ENCODE measurements at regions not wholly inside any gene's neighbourhood (a gene's known extent, or its start where the extent isn't known, plus 50 kb on each side); places are given as distances from the start of the nearest gene placed in this dataset.
"Not testable (repeated sequence)": the region's sequence is repeated elsewhere in the genome, so short reads cannot be mapped to it uniquely, and the experiment has no call there.

- H3K9me3 ChIP-seq (ENCODE audit: low read length): no peaks in the 10 kb centered on the region
- no peaks in the 10 kb centered on the region for H3K27me3 ChIP-seq (ENCODE audit: control insufficient read depth in 1 of 2, insufficient read depth in 2 of 2, low read length in 2 of 2)
- H3K4me1 ChIP-seq (ENCODE audit: insufficient read depth, low read length): no peaks in the 10 kb centered on the region
- no peak overlapping the region for H3K27ac ChIP-seq (ENCODE audit: low read depth, low read length)
- no peaks in the 10 kb centered on the region for H3K36me3 ChIP-seq (ENCODE audit: insufficient read depth, low read length)
- no peak overlapping the region for H3K9ac ChIP-seq (ENCODE audit: low read length)
- H3K4me3 ChIP-seq (ENCODE audit: low read depth in 1 of 2, low read length in 2 of 2): no peak overlapping the region
Observed at GRCh38 chr17:14522795-14523387, 222.0 kb downstream of the HS3ST3B1 start.

- H3K9ac ChIP-seq (ENCODE audit: low read length); H3K4me3 ChIP-seq (ENCODE audit: low read depth in 1 of 2, low read length in 2 of 2); H3K9me3 ChIP-seq (ENCODE audit: low read length); H3K27me3 ChIP-seq (ENCODE audit: control insufficient read depth in 1 of 2, insufficient read depth in 2 of 2, low read length in 2 of 2); H3K36me3 ChIP-seq (ENCODE audit: insufficient read depth, low read length); H3K4me1 ChIP-seq (ENCODE audit: insufficient read depth, low read length); H3K27ac ChIP-seq (ENCODE audit: low read depth, low read length): not testable (repeated sequence)
Observed at GRCh38 chr17:14518919-14519318, 218.0 kb downstream of the HS3ST3B1 start.

GRCh38 chr17:14514973-14515372, 214.1 kb downstream of the HS3ST3B1 start:
- no peaks in the 10 kb centered on the region for H3K36me3 ChIP-seq (ENCODE audit: insufficient read depth, low read length)
- no peak overlapping the region for H3K27ac ChIP-seq (ENCODE audit: low read depth, low read length)
- H3K4me1 ChIP-seq (ENCODE audit: insufficient read depth, low read length): no peaks in the 10 kb centered on the region
- H3K27me3 ChIP-seq (ENCODE audit: control insufficient read depth in 1 of 2, insufficient read depth in 2 of 2, low read length in 2 of 2): no peaks in the 10 kb centered on the region
- H3K4me3 ChIP-seq (ENCODE audit: low read depth in 1 of 2, low read length in 2 of 2): no peak overlapping the region
- no peaks in the 10 kb centered on the region for H3K9me3 ChIP-seq (ENCODE audit: low read length)
- H3K9ac ChIP-seq (ENCODE audit: low read length): no peak overlapping the region

- Histone ChIP-seq H3K36me3 (ENCODE audit: insufficient read depth, low read length) (no peaks in the 10 kb centered on the region), H3K9me3 (ENCODE audit: low read length) (no peaks in the 10 kb centered on the region), H3K27me3 (ENCODE audit: control insufficient read depth in 1 of 2, insufficient read depth in 2 of 2, low read length in 2 of 2) (no peaks in the 10 kb centered on the region), H3K4me1 (ENCODE audit: insufficient read depth, low read length) (no peaks in the 10 kb centered on the region), H3K9ac (ENCODE audit: low read length) (no peak overlapping the region), H3K4me3 (ENCODE audit: low read depth in 1 of 2, low read length in 2 of 2) (no peak overlapping the region), H3K27ac (ENCODE audit: low read depth, low read length) (no peak overlapping the region)
Observed at GRCh38 chr17:14513835-14514234, 213.0 kb downstream of the HS3ST3B1 start.

- H3K4me3 ChIP-seq (ENCODE audit: low read depth in 1 of 2, low read length in 2 of 2): no peak overlapping the region
- no peaks in the 10 kb centered on the region for H3K4me1 ChIP-seq (ENCODE audit: insufficient read depth, low read length)
- no peaks in the 10 kb centered on the region for H3K9me3 ChIP-seq (ENCODE audit: low read length)
- no peaks in the 10 kb centered on the region for H3K27me3 ChIP-seq (ENCODE audit: control insufficient read depth in 1 of 2, insufficient read depth in 2 of 2, low read length in 2 of 2)
- H3K9ac ChIP-seq (ENCODE audit: low read length): no peak overlapping the region
- H3K36me3 ChIP-seq (ENCODE audit: insufficient read depth, low read length): no peaks in the 10 kb centered on the region
- H3K27ac ChIP-seq (ENCODE audit: low read depth, low read length): no peak overlapping the region
Observed at GRCh38 chr17:14510136-14510535, 209.3 kb downstream of the HS3ST3B1 start.

DNA sequence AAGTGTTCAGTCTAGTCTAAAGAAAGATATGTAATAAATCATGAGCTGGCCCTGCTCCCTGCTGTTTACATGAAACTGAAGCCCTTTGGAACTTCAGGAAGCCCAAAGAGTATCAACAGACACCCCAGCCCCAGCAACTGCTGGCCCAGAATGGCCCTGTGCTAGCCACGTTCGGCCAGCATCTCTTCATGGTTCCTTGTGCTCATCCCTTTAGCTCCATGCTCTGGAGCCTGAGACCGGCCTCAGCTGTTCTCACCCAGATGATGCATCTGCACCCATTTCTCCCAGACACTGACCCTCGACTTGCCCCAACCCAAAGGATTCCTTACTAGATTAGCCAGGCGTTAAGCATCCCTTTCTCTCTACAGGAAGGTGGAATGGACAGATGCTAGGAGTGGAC, 207.3 kb downstream of the HS3ST3B1 start:
- H3K9ac ChIP-seq (ENCODE audit: low read length): no peak overlapping the region
- no peaks in the 10 kb centered on the region for H3K36me3 ChIP-seq (ENCODE audit: insufficient read depth, low read length)
- H3K9me3 ChIP-seq (ENCODE audit: low read length): no peaks in the 10 kb centered on the region
- H3K27me3 ChIP-seq (ENCODE audit: control insufficient read depth in 1 of 2, insufficient read depth in 2 of 2, low read length in 2 of 2): no peaks in the 10 kb centered on the region
- no peaks in the 10 kb centered on the region for H3K4me1 ChIP-seq (ENCODE audit: insufficient read depth, low read length)
- H3K27ac ChIP-seq (ENCODE audit: low read depth, low read length): no peak overlapping the region
- H3K4me3 ChIP-seq (ENCODE audit: low read depth in 1 of 2, low read length in 2 of 2): no peak overlapping the region

GRCh38 chr17:14506364-14506763, 205.5 kb downstream of the HS3ST3B1 start:
- Histone ChIP-seq H3K27ac (ENCODE audit: low read depth, low read length) (no peak overlapping the region), H3K27me3 (ENCODE audit: control insufficient read depth in 1 of 2, insufficient read depth in 2 of 2, low read length in 2 of 2) (no peaks in the 10 kb centered on the region), H3K9ac (ENCODE audit: low read length) (no peak overlapping the region), H3K4me3 (ENCODE audit: low read depth in 1 of 2, low read length in 2 of 2) (no peak overlapping the region), H3K9me3 (ENCODE audit: low read length) (no peaks in the 10 kb centered on the region), H3K36me3 (ENCODE audit: insufficient read depth, low read length) (no peaks in the 10 kb centered on the region), H3K4me1 (ENCODE audit: insufficient read depth, low read length) (no peaks in the 10 kb centered on the region)

GRCh38 chr17:14505606-14506005, 204.7 kb downstream of the HS3ST3B1 start:
- no peaks in the 10 kb centered on the region for H3K27me3 ChIP-seq (ENCODE audit: control insufficient read depth in 1 of 2, insufficient read depth in 2 of 2, low read length in 2 of 2)
- H3K9me3 ChIP-seq (ENCODE audit: low read length): no peaks in the 10 kb centered on the region
- H3K4me1 ChIP-seq (ENCODE audit: insufficient read depth, low read length): no peaks in the 10 kb centered on the region
- H3K4me3 ChIP-seq (ENCODE audit: low read depth in 1 of 2, low read length in 2 of 2): no peak overlapping the region
- no peaks in the 10 kb centered on the region for H3K36me3 ChIP-seq (ENCODE audit: insufficient read depth, low read length)
- no peak overlapping the region for H3K27ac ChIP-seq (ENCODE audit: low read depth, low read length)
- no peak overlapping the region for H3K9ac ChIP-seq (ENCODE audit: low read length)

- H3K9ac ChIP-seq (ENCODE audit: low read length): no peak overlapping the region
- no peak overlapping the region for H3K4me3 ChIP-seq (ENCODE audit: low read depth in 1 of 2, low read length in 2 of 2)
- H3K9me3 ChIP-seq (ENCODE audit: low read length): no peaks in the 10 kb centered on the region
- H3K27me3 ChIP-seq (ENCODE audit: control insufficient read depth in 1 of 2, insufficient read depth in 2 of 2, low read length in 2 of 2): no peaks in the 10 kb centered on the region
- no peak overlapping the region for H3K27ac ChIP-seq (ENCODE audit: low read depth, low read length)
- no peaks in the 10 kb centered on the region for H3K4me1 ChIP-seq (ENCODE audit: insufficient read depth, low read length)
- no peaks in the 10 kb centered on the region for H3K36me3 ChIP-seq (ENCODE audit: insufficient read depth, low read length)
Observed at GRCh38 chr17:14499976-14500375, 199.1 kb downstream of the HS3ST3B1 start.

DNA sequence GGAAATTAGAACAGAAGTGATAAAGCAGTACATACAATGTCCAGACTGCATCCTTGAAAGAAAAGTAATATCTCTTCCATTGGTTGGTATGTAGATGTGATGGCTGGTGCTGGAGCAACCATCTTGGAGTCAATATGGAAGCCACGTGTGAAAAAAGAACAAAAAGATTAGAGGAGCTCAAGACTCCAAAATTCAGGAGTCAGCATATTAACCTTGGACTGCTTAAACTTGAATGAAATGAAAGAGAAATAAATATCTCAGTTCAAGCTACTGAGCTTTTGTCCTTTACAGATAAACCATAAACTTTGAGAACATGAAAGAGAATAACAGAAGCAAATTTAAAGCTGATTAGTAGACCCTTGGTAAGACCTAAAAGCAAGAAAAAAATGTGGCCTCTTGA, 197.9 kb downstream of the HS3ST3B1 start:
- no peaks in the 10 kb centered on the region for H3K9me3 ChIP-seq (ENCODE audit: low read length)
- no peaks in the 10 kb centered on the region for H3K4me1 ChIP-seq (ENCODE audit: insufficient read depth, low read length)
- no peaks in the 10 kb centered on the region for H3K27me3 ChIP-seq (ENCODE audit: control insufficient read depth in 1 of 2, insufficient read depth in 2 of 2, low read length in 2 of 2)

DNA sequence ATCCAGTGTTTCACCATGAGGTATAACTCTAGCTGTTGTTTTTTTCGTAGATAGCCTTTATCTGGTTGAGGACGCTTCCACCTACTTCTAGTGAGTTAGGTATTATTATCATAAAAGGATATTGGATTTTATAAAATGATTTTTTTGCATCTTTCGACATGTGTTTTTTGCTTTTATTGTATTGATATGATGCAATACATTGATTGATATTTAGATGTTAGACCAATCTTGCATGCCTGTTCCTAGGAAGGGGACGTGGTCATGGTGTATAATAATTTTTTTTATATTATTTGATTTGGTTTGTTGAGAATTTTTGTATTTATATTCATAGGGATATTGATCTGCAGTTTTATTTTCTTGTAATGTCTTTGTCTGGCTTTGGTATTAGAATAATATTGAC, 193.3 kb downstream of the HS3ST3B1 start:
- H3K4me1 ChIP-seq (ENCODE audit: insufficient read depth, low read length): no peaks in the 10 kb centered on the region
- no peak overlapping the region for H3K9ac ChIP-seq (ENCODE audit: low read length)
- no peak overlapping the region for H3K4me3 ChIP-seq (ENCODE audit: low read depth in 1 of 2, low read length in 2 of 2)
- H3K27me3 ChIP-seq (ENCODE audit: control insufficient read depth in 1 of 2, insufficient read depth in 2 of 2, low read length in 2 of 2): no peaks in the 10 kb centered on the region
- no peaks in the 10 kb centered on the region for H3K36me3 ChIP-seq (ENCODE audit: insufficient read depth, low read length)
- H3K9me3 ChIP-seq (ENCODE audit: low read length): no peaks in the 10 kb centered on the region
- no peak overlapping the region for H3K27ac ChIP-seq (ENCODE audit: low read depth, low read length)

More for the DNA sequence above, 197.9 kb downstream of the HS3ST3B1 start:
- Histone ChIP-seq H3K27ac (ENCODE audit: low read depth, low read length) (no peak overlapping the region), H3K9ac (ENCODE audit: low read length) (no peak overlapping the region), H3K36me3 (ENCODE audit: insufficient read depth, low read length) (no peaks in the 10 kb centered on the region), H3K4me3 (ENCODE audit: low read depth in 1 of 2, low read length in 2 of 2) (no peak overlapping the region)

DNA sequence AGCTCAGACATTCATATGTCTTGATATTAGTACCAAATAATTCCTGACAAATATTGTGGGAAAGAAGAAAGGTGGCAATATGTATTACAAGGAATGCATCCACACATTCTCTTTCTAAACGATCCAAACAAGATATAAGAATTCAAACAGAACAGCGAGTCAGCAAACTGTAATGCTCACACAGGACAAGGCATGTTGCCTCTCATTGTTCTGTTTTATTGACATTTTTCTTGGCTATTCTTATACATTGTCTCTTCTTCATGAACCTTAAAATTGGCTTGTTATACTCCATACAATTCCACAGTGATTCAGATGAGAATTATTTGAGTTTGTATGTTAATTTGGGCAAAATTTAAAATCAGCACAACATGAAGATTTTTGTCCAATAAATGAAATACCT, 189.1 kb downstream of the HS3ST3B1 start:
- H3K4me1 ChIP-seq (ENCODE audit: insufficient read depth, low read length): no peaks in the 10 kb centered on the region
- no peak overlapping the region for H3K27ac ChIP-seq (ENCODE audit: low read depth, low read length)

More for the DNA sequence above, 189.1 kb downstream of the HS3ST3B1 start:
- Histone ChIP-seq H3K9ac (ENCODE audit: low read length) (no peak overlapping the region), H3K9me3 (ENCODE audit: low read length) (no peaks in the 10 kb centered on the region), H3K36me3 (ENCODE audit: insufficient read depth, low read length) (no peaks in the 10 kb centered on the region), H3K4me3 (ENCODE audit: low read depth in 1 of 2, low read length in 2 of 2) (no peak overlapping the region), H3K27me3 (ENCODE audit: control insufficient read depth in 1 of 2, insufficient read depth in 2 of 2, low read length in 2 of 2) (no peaks in the 10 kb centered on the region)
